ENCODE measurements at regions not wholly inside any gene's neighbourhood (a gene's known extent, or its start where the extent isn't known, plus 50 kb on each side); places are given as distances from the start of the nearest gene placed in this dataset.

DNA sequence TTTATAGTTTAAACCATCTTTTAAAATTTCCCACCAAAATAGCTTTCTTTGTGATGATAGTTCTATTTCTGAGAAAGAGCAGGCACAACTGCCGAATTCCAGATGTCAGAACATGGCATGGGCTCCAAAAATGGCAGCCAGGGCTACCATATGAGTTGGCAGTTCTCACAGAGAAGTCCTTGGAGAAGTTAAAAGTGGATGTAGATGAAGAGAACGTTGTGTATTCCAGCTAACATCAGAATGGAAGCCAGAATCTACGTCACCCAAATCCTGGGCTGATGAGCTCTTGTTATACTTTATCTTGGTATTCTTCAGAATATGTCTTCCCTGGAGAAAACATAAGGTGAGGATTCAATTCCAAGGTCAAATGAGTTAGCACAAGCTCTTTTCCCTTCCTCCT lies 66.9 kb upstream of the BASP1 start:
- H3K9me1 ChIP-seq (ENCODE audit: control insufficient read depth, insufficient read depth, low read length), result no peaks in the 10 kb centered on the region
- no peaks in the 10 kb centered on the region for H3K9me3 ChIP-seq (replicated peaks; ENCODE audit: control insufficient read depth, insufficient read depth, low read depth, low read length)
- no peaks in the 10 kb centered on the region for H3K79me2 ChIP-seq (ENCODE audit: control insufficient read depth, insufficient read depth, low read length)
- no peaks in the 10 kb centered on the region for H3K36me3 ChIP-seq (ENCODE audit: control insufficient read depth, insufficient read depth, low read length)
- no peak overlapping the region for H3K27ac ChIP-seq (ENCODE audit: extremely low read depth, low read depth, low read length)
- no TSS peak for BruUV-seq (replicated peaks)
- no peak for ATAC-seq
- no peaks in the 10 kb centered on the region for H3K4me1 ChIP-seq (replicated peaks in 1 of 2; ENCODE audit: control insufficient read depth in 2 of 2, insufficient read depth in 2 of 2, low read length in 2 of 2)
- ChIA-PET CTCF (ENCODE audit: low intra/inter-chr PET ratio) (no interaction called here), POLR2A (interaction anchor here (0.6 kb wide), 1 partner anchor 982 kb away, joined by 3 read pairs; no protein-coding TSS in a partner anchor)
- no peak overlapping the region for H2AFZ ChIP-seq (ENCODE audit: low read depth, low read length)
- in situ Hi-C loops (cut with MboI), result no loop called here
- H3K27me3 ChIP-seq (ENCODE audit: control insufficient read depth in 2 of 2, insufficient read depth in 2 of 2, low read length in 2 of 2), result peaks cover 0 to 16% of the 10 kb centered on the region in 2 experiments; a peak in 2 of 5 replicates
- no peak overlapping the region for H3K9ac ChIP-seq (ENCODE audit: insufficient read depth in 1 of 2, low read depth in 2 of 2, low read length in 2 of 2)
- intact Hi-C loops (cut with micrococcal nuclease), result no loop called here
- no peak overlapping the region for H3K4me2 ChIP-seq (ENCODE audit: insufficient read depth, low read length)
- 0% methylated on average over 3 of the region's 3 CpGs for WGBS (ENCODE audit: insufficient coverage, low coverage, missing lambda C conversion rate)
- TF ChIP-seq MYNN (IDR thresholded peaks at IDR 0.05) (no peak), MYNN (CRISPR knock-in tag; IDR thresholded peaks at IDR 0.05) (no peak), ZNF408 (CRISPR knock-in tag; IDR thresholded peaks at IDR 0.05; ENCODE audit: low read depth) (no peak), GABPB2 (CRISPR knock-in tag; conservative IDR thresholded peaks at IDR 0.05) (no peak), ETV5 (CRISPR knock-in tag; IDR thresholded peaks at IDR 0.05; ENCODE audit: low read depth) (no peak), PCBP2 (IDR thresholded peaks at IDR 0.05; ENCODE audit: low read depth, low read length, poor library complexity, severe bottlenecking) (no peak), C11orf30 (IDR thresholded peaks at IDR 0.05; ENCODE audit: low read depth) (no peak), BMI1 (IDR thresholded peaks at IDR 0.05; ENCODE audit: low read length) (no peak), BACH1 (tag; IDR thresholded peaks at IDR 0.05) (no peak)
- TF ChIP-seq, protein P1, sequence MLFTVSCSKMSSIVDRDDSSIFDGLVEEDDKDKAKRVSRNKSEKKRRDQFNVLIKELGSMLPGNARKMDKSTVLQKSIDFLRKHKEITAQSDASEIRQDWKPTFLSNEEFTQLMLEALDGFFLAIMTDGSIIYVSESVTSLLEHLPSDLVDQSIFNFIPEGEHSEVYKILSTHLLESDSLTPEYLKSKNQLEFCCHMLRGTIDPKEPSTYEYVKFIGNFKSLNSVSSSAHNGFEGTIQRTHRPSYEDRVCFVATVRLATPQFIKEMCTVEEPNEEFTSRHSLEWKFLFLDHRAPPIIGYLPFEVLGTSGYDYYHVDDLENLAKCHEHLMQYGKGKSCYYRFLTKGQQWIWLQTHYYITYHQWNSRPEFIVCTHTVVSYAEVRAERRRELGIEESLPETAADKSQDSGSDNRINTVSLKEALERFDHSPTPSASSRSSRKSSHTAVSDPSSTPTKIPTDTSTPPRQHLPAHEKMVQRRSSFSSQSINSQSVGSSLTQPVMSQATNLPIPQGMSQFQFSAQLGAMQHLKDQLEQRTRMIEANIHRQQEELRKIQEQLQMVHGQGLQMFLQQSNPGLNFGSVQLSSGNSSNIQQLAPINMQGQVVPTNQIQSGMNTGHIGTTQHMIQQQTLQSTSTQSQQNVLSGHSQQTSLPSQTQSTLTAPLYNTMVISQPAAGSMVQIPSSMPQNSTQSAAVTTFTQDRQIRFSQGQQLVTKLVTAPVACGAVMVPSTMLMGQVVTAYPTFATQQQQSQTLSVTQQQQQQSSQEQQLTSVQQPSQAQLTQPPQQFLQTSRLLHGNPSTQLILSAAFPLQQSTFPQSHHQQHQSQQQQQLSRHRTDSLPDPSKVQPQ (CRISPR knock-in tag; IDR thresholded peaks at IDR 0.05; ENCODE audit: borderline replicate concordance), result no peak
- TF ChIP-seq, protein P2, sequence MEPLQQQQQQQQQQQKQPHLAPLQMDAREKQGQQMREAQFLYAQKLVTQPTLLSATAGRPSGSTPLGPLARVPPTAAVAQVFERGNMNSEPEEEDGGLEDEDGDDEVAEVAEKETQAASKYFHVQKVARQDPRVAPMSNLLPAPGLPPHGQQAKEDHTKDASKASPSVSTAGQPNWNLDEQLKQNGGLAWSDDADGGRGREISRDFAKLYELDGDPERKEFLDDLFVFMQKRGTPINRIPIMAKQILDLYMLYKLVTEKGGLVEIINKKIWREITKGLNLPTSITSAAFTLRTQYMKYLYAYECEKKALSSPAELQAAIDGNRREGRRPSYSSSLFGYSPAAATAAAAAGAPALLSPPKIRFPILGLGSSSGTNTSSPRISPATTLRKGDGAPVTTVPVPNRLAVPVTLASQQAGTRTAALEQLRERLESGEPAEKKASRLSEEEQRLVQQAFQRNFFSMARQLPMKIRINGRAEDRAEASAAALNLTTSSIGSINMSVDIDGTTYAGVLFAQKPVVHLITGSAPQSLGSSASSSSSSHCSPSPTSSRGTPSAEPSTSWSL (CRISPR knock-in tag; IDR thresholded peaks at IDR 0.05; ENCODE audit: borderline replicate concordance), result no peak
- no peak overlapping the region for H3K4me3 ChIP-seq
- H4K20me1 ChIP-seq (replicated peaks; ENCODE audit: control insufficient read depth, insufficient read depth, low read length), result no peaks in the 10 kb centered on the region
- no peak for DNase-seq (ENCODE audit: extremely low read depth in 1 of 4, low spot score in 3 of 4)
- no peak for FAIRE-seq
